NB4 (cell line): ENCODE measurements at regions not wholly inside any gene's neighbourhood (a gene's known extent, or its start where the extent isn't known, plus 50 kb on each side); places are given as distances from the start of the nearest gene placed in this dataset.

Source experiments
- DNase-seq: peaks from one replicate; pipeline ENCODE4 v3.0.0; 2010; ENCODE audit warnings: low read depth
- H3K4me3 ChIP-seq: one replicate; pipeline ENCODE4 v1.5.1; 2011; ENCODE audit warnings: mild to moderate bottlenecking, low read depth, low read length, moderate library complexity
- MAX ChIP-seq: IDR thresholded peaks from 2 replicates; pipeline ENCODE4 v1.6.1; 2011; ENCODE audit warnings: low read depth, low read length
- MYC ChIP-seq: IDR thresholded peaks from 2 replicates; pipeline ENCODE4 v1.6.1; 2011; ENCODE audit warnings: low read depth, low read length
- POLR2A ChIP-seq: IDR thresholded peaks from 2 replicates; pipeline ENCODE4 v1.6.1; 2011; ENCODE audit warnings: mild to moderate bottlenecking; ENCODE audit not compliant: insufficient read length; ENCODE audit errors: extremely low read depth
- TF ChIP-seq, protein P1 (sequence below): IDR thresholded peaks from one replicate; pipeline ENCODE4 v1.5.1; 2012; ENCODE audit warnings: low read depth, low read length

DNA sequence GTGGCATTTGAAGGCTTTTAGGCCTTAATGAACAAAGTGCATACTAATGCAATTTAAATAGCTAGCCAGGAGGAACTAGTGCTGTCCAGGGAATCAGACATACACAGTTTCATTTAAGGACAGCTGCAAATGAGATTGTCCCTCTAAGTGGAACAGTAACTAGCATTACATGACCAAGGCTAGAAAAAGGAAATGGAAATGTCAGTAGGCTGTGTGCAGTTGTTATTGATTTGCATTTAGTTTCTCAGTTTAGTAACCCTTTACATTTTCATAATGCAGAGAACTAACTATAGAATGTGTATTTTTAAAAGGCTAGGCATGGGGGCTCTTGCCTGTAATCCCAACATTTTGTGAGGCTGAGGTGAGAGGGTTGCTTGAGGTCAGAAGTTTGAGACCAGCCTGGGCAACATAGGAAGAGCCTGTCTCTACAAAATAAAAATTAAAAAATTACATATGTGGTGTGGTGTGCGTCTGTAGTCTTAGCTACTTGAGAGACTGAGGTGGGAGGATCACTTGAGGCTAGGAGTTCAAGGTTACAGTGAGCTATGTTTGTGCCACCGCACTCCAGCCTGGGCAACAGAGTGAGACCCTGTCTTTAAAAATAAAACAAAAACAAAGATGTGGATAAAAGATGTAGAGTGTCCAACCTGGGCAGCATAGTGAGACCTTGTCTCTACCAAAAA is 468.0 kb downstream of the UTRN start:
- no peak for DNase-seq
- TF ChIP-seq, protein P1, sequence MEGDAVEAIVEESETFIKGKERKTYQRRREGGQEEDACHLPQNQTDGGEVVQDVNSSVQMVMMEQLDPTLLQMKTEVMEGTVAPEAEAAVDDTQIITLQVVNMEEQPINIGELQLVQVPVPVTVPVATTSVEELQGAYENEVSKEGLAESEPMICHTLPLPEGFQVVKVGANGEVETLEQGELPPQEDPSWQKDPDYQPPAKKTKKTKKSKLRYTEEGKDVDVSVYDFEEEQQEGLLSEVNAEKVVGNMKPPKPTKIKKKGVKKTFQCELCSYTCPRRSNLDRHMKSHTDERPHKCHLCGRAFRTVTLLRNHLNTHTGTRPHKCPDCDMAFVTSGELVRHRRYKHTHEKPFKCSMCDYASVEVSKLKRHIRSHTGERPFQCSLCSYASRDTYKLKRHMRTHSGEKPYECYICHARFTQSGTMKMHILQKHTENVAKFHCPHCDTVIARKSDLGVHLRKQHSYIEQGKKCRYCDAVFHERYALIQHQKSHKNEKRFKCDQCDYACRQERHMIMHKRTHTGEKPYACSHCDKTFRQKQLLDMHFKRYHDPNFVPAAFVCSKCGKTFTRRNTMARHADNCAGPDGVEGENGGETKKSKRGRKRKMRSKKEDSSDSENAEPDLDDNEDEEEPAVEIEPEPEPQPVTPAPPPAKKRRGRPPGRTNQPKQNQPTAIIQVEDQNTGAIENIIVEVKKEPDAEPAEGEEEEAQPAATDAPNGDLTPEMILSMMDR: no peak
- TF ChIP-seq MAX: no peak
- H3K4me3 ChIP-seq: no peak overlapping the region

GRCh38 chr6:144756469-144756868 is 471.3 kb downstream of the UTRN start:
- TF ChIP-seq, protein P1: no peak
- TF ChIP-seq POLR2A (no peak), MAX (no peak), MYC (no peak)
- no peak overlapping the region for H3K4me3 ChIP-seq
- DNase-seq: peak; percentile 8

DNA sequence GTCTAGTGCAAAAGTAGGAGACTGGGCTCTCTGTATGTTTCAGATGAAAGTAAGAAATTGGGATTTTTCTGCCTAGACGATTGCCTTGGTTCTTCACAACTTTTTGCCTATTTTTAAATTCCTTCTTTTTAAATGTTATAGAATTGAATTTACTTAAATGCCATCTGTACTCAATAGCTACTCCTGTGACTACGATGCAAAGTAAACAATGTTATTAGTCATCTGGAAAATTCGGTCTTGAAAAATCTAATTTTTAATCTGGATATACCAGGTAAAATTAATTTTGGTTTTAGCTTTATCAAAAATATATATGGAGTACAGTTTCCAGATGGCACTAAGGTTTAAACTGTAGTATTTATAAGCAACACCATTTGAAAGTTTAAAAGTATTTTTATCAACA is 472.2 kb downstream of the UTRN start:
- TF ChIP-seq POLR2A (no peak), MYC (no peak), MAX (no peak)
- TF ChIP-seq, protein P1: no peak
- no peak overlapping the region for H3K4me3 ChIP-seq
- no peak for DNase-seq

DNA sequence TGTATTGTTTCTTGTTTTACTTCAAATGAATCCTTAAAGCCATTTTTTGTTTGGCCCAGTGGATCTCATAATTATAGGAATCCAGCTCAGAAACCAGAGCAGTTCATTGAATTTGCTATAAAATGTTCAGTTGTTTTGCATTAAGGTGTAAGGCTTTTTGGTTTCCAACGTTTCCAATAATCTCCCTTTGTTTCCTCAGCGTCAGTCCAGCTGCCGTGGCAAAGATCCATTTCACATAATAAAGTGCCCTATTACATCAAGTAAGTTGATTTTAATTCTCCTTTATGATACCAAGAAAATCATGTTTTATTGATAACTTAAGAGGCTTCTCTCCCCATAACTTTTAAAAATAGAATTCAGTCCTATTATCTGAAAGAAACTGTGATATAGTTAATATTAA is 472.6 kb downstream of the UTRN start:
- no peak overlapping the region for H3K4me3 ChIP-seq
- TF ChIP-seq, protein P1: no peak
- TF ChIP-seq MYC (no peak), POLR2A (no peak), MAX (no peak)
- DNase-seq: no peak

DNA sequence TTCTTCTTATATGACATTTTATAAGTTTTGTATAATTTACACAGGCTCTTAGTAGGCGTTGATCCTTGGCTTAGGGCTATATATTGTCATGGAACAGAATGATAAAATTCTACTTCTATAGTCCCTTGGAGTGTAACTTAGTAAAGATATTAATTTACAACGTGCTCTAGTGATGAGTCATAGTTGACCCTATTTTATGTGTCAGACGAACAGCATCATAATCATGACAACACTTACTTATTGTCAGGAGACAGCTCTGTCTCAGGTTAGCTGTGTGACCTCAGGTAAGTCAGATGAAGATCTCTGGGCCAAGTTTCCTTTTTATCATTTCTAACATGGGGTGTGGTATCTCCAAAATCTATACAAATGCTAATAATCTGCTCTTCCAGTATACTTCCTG is 473.5 kb downstream of the UTRN start:
- no peak for DNase-seq
- no peak overlapping the region for H3K4me3 ChIP-seq
- TF ChIP-seq POLR2A (no peak), MYC (no peak), MAX (no peak)
- TF ChIP-seq, protein P1: no peak

- no peak overlapping the region for H3K4me3 ChIP-seq
- DNase-seq: no peak
- TF ChIP-seq MYC (no peak), MAX (no peak), POLR2A (no peak)
- TF ChIP-seq, protein P1: no peak
These were observed 477.3 kb downstream of the UTRN start for GRCh38 chr6:144762469-144762868.
